Tibial nerve (tissue), 3 donors: ENCODE measurements at regions not wholly inside any gene's neighbourhood (a gene's known extent, or its start where the extent isn't known, plus 50 kb on each side); places are given as distances from the start of the nearest gene placed in this dataset.

Experiments
- POLR2A ChIP-seq, 2 donors: fragments of 450-650 bp; IDR thresholded peaks; one replicate each; pipeline ENCODE4 v1.6.1; 2017; ENCODE audit warnings: antibody characterized with exemption in 2 of 2, mild to moderate bottlenecking in 2 of 2, moderate library complexity in 2 of 2
- TF ChIP-seq, protein P1 (sequence below), 5 experiments: fragments of 200-600 bp in 3 of 5; fragments of 450-650 bp in 2 of 5; sonication (generic) in 3 of 5; IDR thresholded peaks; one replicate each; pipeline ENCODE4 v1.5.1; 2016 to 2019; ENCODE audit warnings: antibody characterized with exemption in 5 of 5, mild to moderate bottlenecking in 3 of 5, moderate library complexity in 2 of 5

DNA sequence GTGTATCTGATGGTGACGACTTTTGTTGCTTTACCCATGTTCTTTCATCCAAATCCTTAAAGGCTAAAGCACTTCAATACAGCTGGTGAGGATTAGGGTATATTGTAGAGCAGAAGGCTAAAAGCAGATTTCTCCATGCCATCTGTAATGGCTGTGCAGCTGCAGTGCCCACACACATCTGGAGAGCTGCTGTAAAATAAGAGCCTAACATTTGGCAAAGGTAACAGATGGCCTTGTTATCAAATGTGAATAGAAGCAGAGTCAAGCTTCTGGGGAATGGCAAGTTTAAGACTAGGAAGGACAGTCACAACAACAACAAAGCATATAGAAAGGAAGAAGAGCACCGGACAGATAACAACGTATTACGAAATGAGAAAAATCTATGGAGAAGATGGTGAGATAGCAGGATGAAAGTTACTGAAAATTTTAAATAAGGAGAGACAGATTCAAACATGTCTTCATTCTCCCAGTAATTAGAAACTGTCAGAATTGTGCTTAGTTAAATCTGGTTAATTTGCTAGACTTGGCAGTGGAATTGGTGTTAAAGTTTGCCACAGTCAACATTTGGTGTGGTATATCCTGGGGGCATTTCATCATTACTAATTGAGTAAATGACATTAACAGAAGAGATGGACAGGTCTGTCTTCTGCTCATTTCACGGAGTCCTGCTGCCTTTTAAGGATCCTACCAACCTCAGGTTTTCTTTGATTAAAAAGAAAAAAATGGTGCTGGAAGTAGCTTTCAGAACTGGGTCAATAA lies 1093.2 kb downstream of the ADGRL2 start:
- TF ChIP-seq, protein P1, sequence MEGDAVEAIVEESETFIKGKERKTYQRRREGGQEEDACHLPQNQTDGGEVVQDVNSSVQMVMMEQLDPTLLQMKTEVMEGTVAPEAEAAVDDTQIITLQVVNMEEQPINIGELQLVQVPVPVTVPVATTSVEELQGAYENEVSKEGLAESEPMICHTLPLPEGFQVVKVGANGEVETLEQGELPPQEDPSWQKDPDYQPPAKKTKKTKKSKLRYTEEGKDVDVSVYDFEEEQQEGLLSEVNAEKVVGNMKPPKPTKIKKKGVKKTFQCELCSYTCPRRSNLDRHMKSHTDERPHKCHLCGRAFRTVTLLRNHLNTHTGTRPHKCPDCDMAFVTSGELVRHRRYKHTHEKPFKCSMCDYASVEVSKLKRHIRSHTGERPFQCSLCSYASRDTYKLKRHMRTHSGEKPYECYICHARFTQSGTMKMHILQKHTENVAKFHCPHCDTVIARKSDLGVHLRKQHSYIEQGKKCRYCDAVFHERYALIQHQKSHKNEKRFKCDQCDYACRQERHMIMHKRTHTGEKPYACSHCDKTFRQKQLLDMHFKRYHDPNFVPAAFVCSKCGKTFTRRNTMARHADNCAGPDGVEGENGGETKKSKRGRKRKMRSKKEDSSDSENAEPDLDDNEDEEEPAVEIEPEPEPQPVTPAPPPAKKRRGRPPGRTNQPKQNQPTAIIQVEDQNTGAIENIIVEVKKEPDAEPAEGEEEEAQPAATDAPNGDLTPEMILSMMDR (IDR thresholded peaks at IDR 0.05), result no peak
- TF ChIP-seq POLR2A (IDR thresholded peaks at IDR 0.05), result no peak
